Upper lobe of left lung (tissue), 6 donors: ENCODE measurements at regions not wholly inside any gene's neighbourhood (a gene's known extent, or its start where the extent isn't known, plus 50 kb on each side); places are given as distances from the start of the nearest gene placed in this dataset.

Experiments
- ATAC-seq, 2 donors: fragments of 200-7000 bp; cut with Tn5 transposase; one replicate each; pipeline ENCODE4 v1.9.1; 2022; ENCODE audit warnings: mild to moderate bottlenecking in 2 of 2, moderate library complexity in 2 of 2; ENCODE audit not compliant: low FRiP score in 2 of 2
- DNase-seq, 2 donors: peaks; one replicate each; pipeline ENCODE4 v3.0.0-alpha.2; 2019 to 2020
- H3K27ac ChIP-seq, 4 donors: fragments of 200-600 bp; sonication (generic); one replicate each; pipeline ENCODE4 v1.5.1; 2016 to 2019
- H3K27me3 ChIP-seq, 4 donors: fragments of 200-600 bp; sonication (generic); one replicate each; pipeline ENCODE4 v1.5.1; 2017 to 2019
- H3K36me3 ChIP-seq, 4 donors: fragments of 200-600 bp; sonication (generic); one replicate each; pipeline ENCODE4 v1.5.1; 2016 to 2019
- H3K4me1 ChIP-seq, 4 donors: fragments of 200-600 bp; sonication (generic); one replicate each; pipeline ENCODE4 v1.5.1; 2018 to 2019
- H3K4me3 ChIP-seq, 4 donors: fragments of 200-600 bp; sonication (generic); one replicate each; pipeline ENCODE4 v1.5.1; 2017 to 2019; ENCODE audit warnings: mild to moderate bottlenecking in 2 of 4, moderate library complexity in 1 of 4
- H3K9me3 ChIP-seq, 4 donors: fragments of 200-600 bp; sonication (generic); one replicate each; pipeline ENCODE4 v1.5.1; 2018 to 2019
- EP300 ChIP-seq, 4 donors: sonication (generic); formaldehyde crosslinking; IDR thresholded peaks; one replicate each; pipeline ENCODE4 v1.5.1; 2017; ENCODE audit warnings: antibody characterized with exemption in 4 of 4, control low read depth in 2 of 4
- POLR2A ChIP-seq, 4 donors: fragments of 450-650 bp; IDR thresholded peaks; one replicate each; pipeline ENCODE4 v1.5.1; 2016 to 2017; ENCODE audit warnings: antibody characterized with exemption in 4 of 4, mild to moderate bottlenecking in 2 of 4
- POLR2AphosphoS5 ChIP-seq, 2 donors: sonication (generic); formaldehyde crosslinking; IDR thresholded peaks; one replicate each; pipeline ENCODE4 v1.5.1; 2017; ENCODE audit warnings: antibody characterized with exemption in 2 of 2
- WGBS, 2 donors: methylation state at CpG; one replicate each; pipeline ENCODE4 v1.1.5; 2017 to 2018; 5-methylcytosine and 5-hydroxymethylcytosine counted together
- TF ChIP-seq, protein P1 (sequence below), 6 experiments: fragments of 450-650 bp in 4 of 6; fragments of 200-600 bp in 2 of 6; sonication (generic) in 2 of 6; IDR thresholded peaks; one replicate each; pipeline ENCODE4 v1.5.1; 2016 to 2019; ENCODE audit warnings: antibody characterized with exemption in 6 of 6
- donor health status: DM: no; HTN: no; CAD: no; lungs with moderate emphysema.
- donor health status: DM: no; HTN: yes; CAD: no; lungs with severe emphysema.

- 27 to 42% methylated on average over 1 of the region's 1 CpG for WGBS, 2 donors
- DNase-seq: no peak
- Histone ChIP-seq H3K9me3 (peaks cover 0 to 2% (median 0%) of the 10 kb centered on the region in 4 donors), H3K4me3 (no peak overlapping the region), H3K27ac (no peak overlapping the region), H3K36me3 (no peaks in the 10 kb centered on the region), H3K27me3 (no peaks in the 10 kb centered on the region), H3K4me1 (no peaks in the 10 kb centered on the region)
- TF ChIP-seq EP300 (IDR thresholded peaks at IDR 0.05) (no peak), POLR2AphosphoS5 (IDR thresholded peaks at IDR 0.05) (no peak), POLR2A (IDR thresholded peaks at IDR 0.05) (no peak)
- TF ChIP-seq, protein P1, sequence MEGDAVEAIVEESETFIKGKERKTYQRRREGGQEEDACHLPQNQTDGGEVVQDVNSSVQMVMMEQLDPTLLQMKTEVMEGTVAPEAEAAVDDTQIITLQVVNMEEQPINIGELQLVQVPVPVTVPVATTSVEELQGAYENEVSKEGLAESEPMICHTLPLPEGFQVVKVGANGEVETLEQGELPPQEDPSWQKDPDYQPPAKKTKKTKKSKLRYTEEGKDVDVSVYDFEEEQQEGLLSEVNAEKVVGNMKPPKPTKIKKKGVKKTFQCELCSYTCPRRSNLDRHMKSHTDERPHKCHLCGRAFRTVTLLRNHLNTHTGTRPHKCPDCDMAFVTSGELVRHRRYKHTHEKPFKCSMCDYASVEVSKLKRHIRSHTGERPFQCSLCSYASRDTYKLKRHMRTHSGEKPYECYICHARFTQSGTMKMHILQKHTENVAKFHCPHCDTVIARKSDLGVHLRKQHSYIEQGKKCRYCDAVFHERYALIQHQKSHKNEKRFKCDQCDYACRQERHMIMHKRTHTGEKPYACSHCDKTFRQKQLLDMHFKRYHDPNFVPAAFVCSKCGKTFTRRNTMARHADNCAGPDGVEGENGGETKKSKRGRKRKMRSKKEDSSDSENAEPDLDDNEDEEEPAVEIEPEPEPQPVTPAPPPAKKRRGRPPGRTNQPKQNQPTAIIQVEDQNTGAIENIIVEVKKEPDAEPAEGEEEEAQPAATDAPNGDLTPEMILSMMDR (IDR thresholded peaks at IDR 0.05): no peak
- peak in 1 of 2 donors; percentile 35 for ATAC-seq
Measured at GRCh38 chr6:12423832-12424231, 133.7 kb downstream of the EDN1 start.

- 94 to 95% methylated on average over 4 of the region's 4 CpGs for WGBS, 2 donors
- Histone ChIP-seq H3K9me3 (no peaks in the 10 kb centered on the region), H3K27me3 (no peaks in the 10 kb centered on the region), H3K4me1 (no peaks in the 10 kb centered on the region), H3K27ac (no peak overlapping the region), H3K36me3 (no peaks in the 10 kb centered on the region), H3K4me3 (no peak overlapping the region)
- TF ChIP-seq POLR2A (IDR thresholded peaks at IDR 0.05): no peak
- no peak for TF ChIP-seq POLR2AphosphoS5 (IDR thresholded peaks at IDR 0.05)
- TF ChIP-seq EP300 (IDR thresholded peaks at IDR 0.05): no peak
- TF ChIP-seq, protein P1 (IDR thresholded peaks at IDR 0.05): no peak
- no peak for DNase-seq
- ATAC-seq: no peak
Measured at GRCh38 chr6:12426121-12426520, 136.0 kb downstream of the EDN1 start.

DNA sequence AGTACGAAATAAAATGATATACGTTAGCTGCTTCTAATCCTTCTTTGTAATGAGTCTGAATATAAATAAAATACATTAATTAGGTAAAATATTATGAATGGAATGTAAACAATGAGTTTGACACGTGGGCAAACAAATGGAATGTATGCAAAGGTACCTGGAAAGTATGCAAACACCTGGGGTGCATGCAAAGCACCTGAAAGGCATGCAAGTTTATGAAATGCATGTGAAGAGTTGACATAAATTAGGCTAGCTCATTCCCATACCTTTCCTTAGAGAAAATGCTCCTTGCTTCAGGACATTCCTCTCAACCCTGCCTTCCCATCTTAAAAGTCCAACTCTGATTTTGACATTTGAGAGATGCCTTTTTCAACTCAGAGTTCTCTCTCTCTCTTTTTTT lies 140.9 kb downstream of the EDN1 start:
- 36 to 45% methylated on average over 3 of the region's 3 CpGs for WGBS, 2 donors
- Histone ChIP-seq H3K4me3 (no peak overlapping the region), H3K36me3 (no peaks in the 10 kb centered on the region), H3K4me1 (no peaks in the 10 kb centered on the region), H3K9me3 (no peaks in the 10 kb centered on the region), H3K27ac (no peak overlapping the region), H3K27me3 (no peaks in the 10 kb centered on the region)
- TF ChIP-seq EP300 (IDR thresholded peaks at IDR 0.05) (no peak), POLR2AphosphoS5 (IDR thresholded peaks at IDR 0.05) (no peak), POLR2A (IDR thresholded peaks at IDR 0.05) (no peak)
- TF ChIP-seq, protein P1 (IDR thresholded peaks at IDR 0.05): no peak
- ATAC-seq (no peak), DNase-seq (no peak)

DNA sequence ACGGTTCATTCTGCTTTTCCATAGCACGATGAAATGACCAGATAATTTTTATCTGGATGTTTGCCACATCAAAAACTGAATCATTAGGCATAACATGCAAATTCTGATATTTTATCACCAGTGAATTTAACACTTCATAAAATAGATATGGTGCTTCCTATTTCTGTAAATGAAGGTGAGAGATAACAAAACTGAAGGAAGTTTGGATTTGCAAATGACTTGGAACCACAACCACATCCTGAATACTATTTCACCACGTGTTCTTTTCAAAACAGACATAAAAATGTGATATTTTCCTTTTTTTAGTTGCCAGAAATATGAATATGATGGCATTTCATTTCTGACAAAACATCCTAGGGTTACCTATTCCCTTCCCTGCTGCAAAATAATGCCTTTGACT lies 146.1 kb downstream of the EDN1 start:
- Histone ChIP-seq H3K4me3 (no peak overlapping the region), H3K9me3 (no peaks in the 10 kb centered on the region), H3K4me1 (no peaks in the 10 kb centered on the region), H3K27ac (no peak overlapping the region), H3K27me3 (no peaks in the 10 kb centered on the region), H3K36me3 (no peaks in the 10 kb centered on the region)
- no peak for TF ChIP-seq EP300 (IDR thresholded peaks at IDR 0.05)
- TF ChIP-seq, protein P1 (IDR thresholded peaks at IDR 0.05): no peak
- no peak for TF ChIP-seq POLR2AphosphoS5 (IDR thresholded peaks at IDR 0.05)
- no peak for TF ChIP-seq POLR2A (IDR thresholded peaks at IDR 0.05)
- ATAC-seq (no peak), DNase-seq (no peak)
- 23 to 42% methylated on average over 3 of the region's 3 CpGs for WGBS, 2 donors

GRCh38 chr6:12436683-12437082 lies 146.5 kb downstream of the EDN1 start:
- Histone ChIP-seq H3K36me3 (no peaks in the 10 kb centered on the region), H3K4me1 (no peaks in the 10 kb centered on the region), H3K9me3 (no peaks in the 10 kb centered on the region), H3K27me3 (no peaks in the 10 kb centered on the region), H3K27ac (no peak overlapping the region), H3K4me3 (no peak overlapping the region)
- TF ChIP-seq POLR2A (IDR thresholded peaks at IDR 0.05) (no peak), EP300 (IDR thresholded peaks at IDR 0.05) (no peak), POLR2AphosphoS5 (IDR thresholded peaks at IDR 0.05) (no peak)
- TF ChIP-seq, protein P1 (IDR thresholded peaks at IDR 0.05): no peak
- ATAC-seq (no peak), DNase-seq (no peak)
- WGBS, 2 donors: 55 to 95% methylated on average over 1 of the region's 1 CpG
